ENCODE measurements at regions not wholly inside any gene's neighbourhood (a gene's known extent, or its start where the extent isn't known, plus 50 kb on each side); places are given as distances from the start of the nearest gene placed in this dataset.

DNA sequence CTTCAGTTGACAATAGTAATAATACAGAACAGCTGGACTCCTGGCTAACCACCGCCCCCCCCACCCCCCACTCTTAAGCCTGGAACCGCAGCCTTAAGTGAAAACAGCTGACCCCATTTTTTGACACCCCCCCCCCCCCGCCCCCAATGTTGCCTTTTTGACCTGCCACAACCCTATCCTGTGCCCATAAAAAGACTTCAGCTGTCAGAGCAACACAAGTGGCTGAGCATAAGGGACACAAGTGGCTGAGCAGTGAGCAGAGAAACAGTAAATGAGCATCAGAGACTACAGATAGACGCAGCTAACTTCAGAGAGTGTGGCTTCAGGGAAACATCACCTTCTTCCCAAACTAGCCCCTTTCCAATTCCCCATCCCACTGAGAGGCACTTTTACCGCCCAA lies 1493.8 kb downstream of the LRRC4C start:
- TF ChIP-seq, protein P1, sequence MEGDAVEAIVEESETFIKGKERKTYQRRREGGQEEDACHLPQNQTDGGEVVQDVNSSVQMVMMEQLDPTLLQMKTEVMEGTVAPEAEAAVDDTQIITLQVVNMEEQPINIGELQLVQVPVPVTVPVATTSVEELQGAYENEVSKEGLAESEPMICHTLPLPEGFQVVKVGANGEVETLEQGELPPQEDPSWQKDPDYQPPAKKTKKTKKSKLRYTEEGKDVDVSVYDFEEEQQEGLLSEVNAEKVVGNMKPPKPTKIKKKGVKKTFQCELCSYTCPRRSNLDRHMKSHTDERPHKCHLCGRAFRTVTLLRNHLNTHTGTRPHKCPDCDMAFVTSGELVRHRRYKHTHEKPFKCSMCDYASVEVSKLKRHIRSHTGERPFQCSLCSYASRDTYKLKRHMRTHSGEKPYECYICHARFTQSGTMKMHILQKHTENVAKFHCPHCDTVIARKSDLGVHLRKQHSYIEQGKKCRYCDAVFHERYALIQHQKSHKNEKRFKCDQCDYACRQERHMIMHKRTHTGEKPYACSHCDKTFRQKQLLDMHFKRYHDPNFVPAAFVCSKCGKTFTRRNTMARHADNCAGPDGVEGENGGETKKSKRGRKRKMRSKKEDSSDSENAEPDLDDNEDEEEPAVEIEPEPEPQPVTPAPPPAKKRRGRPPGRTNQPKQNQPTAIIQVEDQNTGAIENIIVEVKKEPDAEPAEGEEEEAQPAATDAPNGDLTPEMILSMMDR (IDR thresholded peaks at IDR 0.05) = no peak
- TF ChIP-seq ZFX (IDR thresholded peaks at IDR 0.05; ENCODE audit: borderline replicate concordance) = no peak

Data from 22Rv1 (cell line).